ENCODE measurements at regions not wholly inside any gene's neighbourhood (a gene's known extent, or its start where the extent isn't known, plus 50 kb on each side); places are given as distances from the start of the nearest gene placed in this dataset.

GRCh38 chr12:87136330-87136976 is 880.3 kb upstream of the MGAT4C start:
- TF ChIP-seq POLR2AphosphoS5 (IDR thresholded peaks at IDR 0.05; ENCODE audit: insufficient read depth, low read depth, low read length) (no peak), EZH2 (IDR thresholded peaks at IDR 0.05; ENCODE audit: borderline replicate concordance, low read depth, low read length, severe bottlenecking) (no peak), FOS (IDR thresholded peaks at IDR 0.05; ENCODE audit: borderline replicate concordance, insufficient read depth, low read length) (no peak)

All from endothelial cell of umbilical vein (primary cell).